ENCODE measurements at regions not wholly inside any gene's neighbourhood (a gene's known extent, or its start where the extent isn't known, plus 50 kb on each side); places are given as distances from the start of the nearest gene placed in this dataset.

GRCh38 chr9:89839952-89840351, 235.1 kb downstream of the GADD45G start:
- H3K4me1 ChIP-seq: peaks cover 0 to 45% (median 7%) of the 10 kb centered on the region in 4 donors
- intact Hi-C loops (cut with DNase I; ENCODE audit: low total_unique reads) (loop anchor here (10.0 kb wide), 1 partner anchor 155 kb away; no protein-coding TSS in a partner anchor), in situ Hi-C loops (cut with MboI; ENCODE audit: low pct_ligation_motif_present in 1 of 4, low pct_unique_long_range_greater_than_20kb in 1 of 4, low sequenced_read_pairs in 3 of 4) (no loop called here)
- H3K9me3 ChIP-seq: no peaks in the 10 kb centered on the region
- WGBS, 2 donors (ENCODE audit: low coverage in 1 of 2): 73 to 90% methylated on average over 4 to 7 of the region's 7 CpGs
- H3K27me3 ChIP-seq: no peaks in the 10 kb centered on the region
- peak overlapping the region in 1 of 4 donors; percentile 6 for H3K27ac ChIP-seq
- H3K36me3 ChIP-seq: no peaks in the 10 kb centered on the region
- DNase-seq: no peak
- TF ChIP-seq CTCF (IDR thresholded peaks at IDR 0.05): no peak
- no peak for TF ChIP-seq POLR2AphosphoS5 (IDR thresholded peaks at IDR 0.05)
- no peak for TF ChIP-seq POLR2A (IDR thresholded peaks at IDR 0.05)
- no peak for TF ChIP-seq EP300 (IDR thresholded peaks at IDR 0.05; ENCODE audit: low read depth)
- no peak overlapping the region for H3K4me3 ChIP-seq

- DNase-seq: no peak
- H3K4me3 ChIP-seq: no peak overlapping the region
- H3K4me1 ChIP-seq: peaks cover 0 to 45% (median 7%) of the 10 kb centered on the region in 4 donors
- 89 to 100% methylated on average over 3 to 5 of the region's 5 CpGs for WGBS, 2 donors (ENCODE audit: low coverage in 1 of 2)
- intact Hi-C loops (cut with DNase I; ENCODE audit: low total_unique reads): loop anchor here (10.0 kb wide), 1 partner anchor 157 kb away; no protein-coding TSS in a partner anchor
- H3K27me3 ChIP-seq: no peaks in the 10 kb centered on the region
- no peaks in the 10 kb centered on the region for H3K36me3 ChIP-seq
- in situ Hi-C loops (cut with MboI; ENCODE audit: low pct_ligation_motif_present in 1 of 4, low pct_unique_long_range_greater_than_20kb in 1 of 4, low sequenced_read_pairs in 3 of 4): no loop called here
- no peak overlapping the region for H3K27ac ChIP-seq
- TF ChIP-seq POLR2AphosphoS5 (IDR thresholded peaks at IDR 0.05) (no peak), CTCF (IDR thresholded peaks at IDR 0.05) (no peak), POLR2A (IDR thresholded peaks at IDR 0.05) (no peak), EP300 (IDR thresholded peaks at IDR 0.05; ENCODE audit: low read depth) (no peak)
- no peaks in the 10 kb centered on the region for H3K9me3 ChIP-seq
Measured at GRCh38 chr9:89841456-89841855, 236.6 kb downstream of the GADD45G start.

- Histone ChIP-seq H3K4me3 (no peak overlapping the region), H3K36me3 (no peaks in the 10 kb centered on the region), H3K4me1 (peaks cover 0 to 45% (median 7%) of the 10 kb centered on the region in 4 donors), H3K27ac (peak overlapping the region in 2 of 4 donors; percentile 34 to 51), H3K27me3 (no peaks in the 10 kb centered on the region), H3K9me3 (no peaks in the 10 kb centered on the region)
- 66% methylated on average over 8 of the region's 8 CpGs; no CpG with 5 or more reads in 1 of the 2 donors for WGBS, 2 donors (ENCODE audit: low coverage in 1 of 2)
- intact Hi-C loops (cut with DNase I; ENCODE audit: low total_unique reads): loop anchor here (10.0 kb wide), 1 partner anchor 158 kb away; no protein-coding TSS in a partner anchor
- peak; percentile 49 for DNase-seq
- TF ChIP-seq CTCF (IDR thresholded peaks at IDR 0.05): no peak
- TF ChIP-seq EP300 (IDR thresholded peaks at IDR 0.05; ENCODE audit: low read depth): no peak
- peak; percentile 63 for TF ChIP-seq POLR2A (IDR thresholded peaks at IDR 0.05)
- peak in 1 of 3 donors; percentile 57 for TF ChIP-seq POLR2AphosphoS5 (IDR thresholded peaks at IDR 0.05)
- in situ Hi-C loops (cut with MboI; ENCODE audit: low pct_ligation_motif_present in 1 of 4, low pct_unique_long_range_greater_than_20kb in 1 of 4, low sequenced_read_pairs in 3 of 4): no loop called here
Measured at GRCh38 chr9:89842267-89842768, 237.5 kb downstream of the GADD45G start.

- no peak for DNase-seq
- Histone ChIP-seq H3K27me3 (no peaks in the 10 kb centered on the region), H3K36me3 (no peaks in the 10 kb centered on the region), H3K4me1 (peaks cover 0 to 39% (median 7%) of the 10 kb centered on the region in 4 donors), H3K4me3 (no peak overlapping the region), H3K9me3 (no peaks in the 10 kb centered on the region), H3K27ac (no peak overlapping the region)
- 90% methylated on average over 5 of the region's 5 CpGs; no CpG with 5 or more reads in 1 of the 2 donors for WGBS, 2 donors (ENCODE audit: low coverage in 1 of 2)
- TF ChIP-seq EP300 (IDR thresholded peaks at IDR 0.05; ENCODE audit: low read depth) (no peak), POLR2A (IDR thresholded peaks at IDR 0.05) (no peak), POLR2AphosphoS5 (IDR thresholded peaks at IDR 0.05) (no peak), CTCF (IDR thresholded peaks at IDR 0.05) (no peak)
- intact Hi-C loops (cut with DNase I; ENCODE audit: low total_unique reads) (loop anchor here (10.0 kb wide), 1 partner anchor 158 kb away; no protein-coding TSS in a partner anchor), in situ Hi-C loops (cut with MboI; ENCODE audit: low pct_ligation_motif_present in 1 of 4, low pct_unique_long_range_greater_than_20kb in 1 of 4, low sequenced_read_pairs in 3 of 4) (no loop called here)
Measured at GRCh38 chr9:89843074-89843473, 238.3 kb downstream of the GADD45G start.
